OCI-LY3 (cell line): ENCODE measurements at regions not wholly inside any gene's neighbourhood (a gene's known extent, or its start where the extent isn't known, plus 50 kb on each side); places are given as distances from the start of the nearest gene placed in this dataset.

Experiments used
- H2AFZ ChIP-seq: fragments of 200-600, 300-600 bp; shearing (Covaris generic); 2 replicates; pipeline ENCODE4 v1.6.0; 2014; ENCODE audit warnings: antibody characterized with exemption, low read depth, low read length
- H3K27ac ChIP-seq: fragments of 200-600, 300-600 bp; sonication (generic); 2 replicates; pipeline ENCODE4 v1.5.1; 2014; ENCODE audit warnings: mild to moderate bottlenecking, low read length, moderate library complexity, mixed read lengths
- H3K27me3 ChIP-seq: fragments of 200-600, 300-600 bp; sonication (generic); 2 replicates; pipeline ENCODE4 v1.6.1; 2014; ENCODE audit warnings: low read depth, low read length, mixed read lengths
- H3K36me3 ChIP-seq: fragments of 200-600, 300-600 bp; sonication (generic); replicated peaks from 2 replicates; pipeline ENCODE3; 2014; ENCODE audit warnings: low read depth, low read length, mixed read lengths
- H3K4me1 ChIP-seq: fragments of 300-600, 200-600 bp; sonication (generic); 2 replicates; pipeline ENCODE4 v1.6.1; 2014; ENCODE audit warnings: low read length, mixed read lengths
- H3K4me2 ChIP-seq: fragments of 200-600, 300-600 bp; sonication (generic); 2 replicates; pipeline ENCODE4 v1.6.1; 2014; ENCODE audit warnings: low read length, mixed read lengths
- H3K4me3 ChIP-seq: fragments of 300-600, 200-600 bp; sonication (generic); 2 replicates; pipeline ENCODE4 v1.5.1; 2014; ENCODE audit warnings: antibody characterized with exemption, mild to moderate bottlenecking, low read length, moderate library complexity
- H3K79me2 ChIP-seq: fragments of 300-600, 200-600 bp; shearing (Covaris generic); 2 replicates; pipeline ENCODE4 v1.6.1; 2014; ENCODE audit warnings: mild to moderate bottlenecking, low read length, mixed read lengths
- H3K9ac ChIP-seq: fragments of 300-600, 200-600 bp; shearing (Covaris generic); 2 replicates; pipeline ENCODE4 v1.6.0; 2014; ENCODE audit warnings: mild to moderate bottlenecking, low read length, moderate library complexity
- H3K9me3 ChIP-seq: fragments of 200-600, 300-600 bp; shearing (Covaris generic); 2 replicates; pipeline ENCODE4 v1.6.1; 2014; ENCODE audit warnings: low read length, mixed read lengths; ENCODE audit not compliant: insufficient read depth
- H4K20me1 ChIP-seq: fragments of 200-600, 300-600 bp; sonication (generic); 2 replicates; pipeline ENCODE4 v1.6.1; 2016; ENCODE audit warnings: low read length, mixed read lengths; ENCODE audit not compliant: insufficient read depth
- EZH2phosphoT487 ChIP-seq: fragments of 200-600 bp; shearing (Covaris generic); IDR thresholded peaks from 2 replicates; pipeline ENCODE4 v1.6.1; 2018; ENCODE audit warnings: antibody characterized with exemption, mixed run types, low read depth
- TF ChIP-seq, protein P1 (sequence below): fragments of 200-600, 300-600 bp; sonication (generic); IDR thresholded peaks from 2 replicates; pipeline ENCODE4 v1.5.1; 2014; ENCODE audit warnings: antibody characterized with exemption, low read length, low read depth

DNA sequence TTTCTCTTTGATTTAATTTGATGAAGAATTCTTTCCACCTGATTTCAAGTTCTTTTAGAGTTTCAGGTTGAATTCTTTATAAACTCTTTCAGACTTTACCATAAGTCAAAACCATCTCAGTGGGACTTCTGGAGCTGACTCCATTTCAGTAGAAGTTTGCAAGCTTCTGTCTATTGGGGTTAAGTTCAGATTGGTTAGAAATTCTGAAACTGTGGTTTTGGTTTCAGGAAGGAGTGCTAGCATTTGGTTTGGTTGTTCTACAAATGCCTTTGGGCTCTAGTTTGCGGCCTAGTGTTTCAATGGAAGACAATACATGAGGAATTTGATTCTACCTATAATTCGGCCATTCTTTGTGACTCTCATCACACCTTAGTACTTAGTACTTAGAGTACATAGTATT lies 176.8 kb upstream of the RHOBTB1 start:
- H3K27me3 ChIP-seq: no peaks in the 10 kb centered on the region
- peak overlapping the region; percentile 26 for H3K4me2 ChIP-seq
- H3K4me3 ChIP-seq: no peak overlapping the region
- H3K27ac ChIP-seq: peak overlapping the region; percentile 12; the same call in 1 of the 2 replicates
- H3K36me3 ChIP-seq: no peaks in the 10 kb centered on the region
- no peak for TF ChIP-seq EZH2phosphoT487
- TF ChIP-seq, protein P1, sequence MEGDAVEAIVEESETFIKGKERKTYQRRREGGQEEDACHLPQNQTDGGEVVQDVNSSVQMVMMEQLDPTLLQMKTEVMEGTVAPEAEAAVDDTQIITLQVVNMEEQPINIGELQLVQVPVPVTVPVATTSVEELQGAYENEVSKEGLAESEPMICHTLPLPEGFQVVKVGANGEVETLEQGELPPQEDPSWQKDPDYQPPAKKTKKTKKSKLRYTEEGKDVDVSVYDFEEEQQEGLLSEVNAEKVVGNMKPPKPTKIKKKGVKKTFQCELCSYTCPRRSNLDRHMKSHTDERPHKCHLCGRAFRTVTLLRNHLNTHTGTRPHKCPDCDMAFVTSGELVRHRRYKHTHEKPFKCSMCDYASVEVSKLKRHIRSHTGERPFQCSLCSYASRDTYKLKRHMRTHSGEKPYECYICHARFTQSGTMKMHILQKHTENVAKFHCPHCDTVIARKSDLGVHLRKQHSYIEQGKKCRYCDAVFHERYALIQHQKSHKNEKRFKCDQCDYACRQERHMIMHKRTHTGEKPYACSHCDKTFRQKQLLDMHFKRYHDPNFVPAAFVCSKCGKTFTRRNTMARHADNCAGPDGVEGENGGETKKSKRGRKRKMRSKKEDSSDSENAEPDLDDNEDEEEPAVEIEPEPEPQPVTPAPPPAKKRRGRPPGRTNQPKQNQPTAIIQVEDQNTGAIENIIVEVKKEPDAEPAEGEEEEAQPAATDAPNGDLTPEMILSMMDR: no peak
- H3K4me1 ChIP-seq: peaks cover 13% of the 10 kb centered on the region
- H4K20me1 ChIP-seq: no peaks in the 10 kb centered on the region
- H3K9ac ChIP-seq: no peak overlapping the region
- no peak overlapping the region for H2AFZ ChIP-seq
- no peaks in the 10 kb centered on the region for H3K9me3 ChIP-seq
- no peaks in the 10 kb centered on the region for H3K79me2 ChIP-seq

DNA sequence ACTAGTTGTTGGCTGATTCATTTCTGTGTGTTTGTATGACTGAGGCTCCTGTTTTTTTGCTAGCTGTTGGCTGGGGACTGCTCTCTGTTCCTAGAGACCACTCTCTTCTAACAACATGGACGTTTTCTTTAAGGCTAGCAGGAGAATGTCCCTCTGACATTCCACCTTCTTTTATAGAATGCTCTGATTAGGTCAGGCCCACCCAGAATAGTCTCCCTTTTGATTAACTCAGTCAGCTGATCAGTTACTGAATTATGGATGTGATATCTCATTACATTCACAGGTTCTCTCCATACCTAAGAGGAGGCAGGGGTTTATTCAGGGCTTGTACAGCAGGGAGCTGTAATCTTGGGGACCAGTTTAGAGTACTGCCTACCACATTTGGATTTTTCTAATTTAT lies 175.6 kb upstream of the RHOBTB1 start:
- no peak for TF ChIP-seq EZH2phosphoT487
- TF ChIP-seq, protein P1: no peak
- Histone ChIP-seq H3K4me1 (peaks cover 10% of the 10 kb centered on the region), H3K27me3 (no peaks in the 10 kb centered on the region), H3K27ac (no peak overlapping the region), H3K79me2 (no peaks in the 10 kb centered on the region), H2AFZ (no peak overlapping the region), H3K4me2 (no peak overlapping the region), H3K9me3 (no peaks in the 10 kb centered on the region), H3K4me3 (no peak overlapping the region), H4K20me1 (no peaks in the 10 kb centered on the region), H3K36me3 (no peaks in the 10 kb centered on the region), H3K9ac (no peak overlapping the region)

DNA sequence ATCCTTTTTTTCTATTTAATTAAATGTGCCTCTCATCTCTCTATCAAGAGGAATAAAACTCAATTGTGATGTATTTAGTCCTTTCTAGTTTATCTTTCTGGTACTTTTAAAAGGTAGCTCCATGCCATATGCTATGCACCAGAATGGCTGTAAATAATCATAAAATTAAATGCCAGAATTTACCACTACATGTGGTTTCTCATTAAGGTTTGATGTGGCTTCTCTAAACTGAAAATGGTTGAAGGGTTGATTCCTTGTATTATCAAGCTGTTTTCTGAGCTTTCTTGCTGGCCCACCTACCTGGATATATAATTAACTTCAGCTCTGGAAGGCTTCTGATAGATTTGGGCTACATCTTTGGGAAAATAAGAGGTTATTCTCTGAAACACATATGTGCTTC lies 171.9 kb upstream of the RHOBTB1 start:
- no peak overlapping the region for H3K4me3 ChIP-seq
- H3K4me2 ChIP-seq: no peak overlapping the region
- H3K9me3 ChIP-seq: no peaks in the 10 kb centered on the region
- H2AFZ ChIP-seq: no peak overlapping the region
- no peaks in the 10 kb centered on the region for H3K36me3 ChIP-seq
- H3K4me1 ChIP-seq: peaks cover 5% of the 10 kb centered on the region
- TF ChIP-seq, protein P1: no peak
- TF ChIP-seq EZH2phosphoT487: no peak
- H4K20me1 ChIP-seq: no peaks in the 10 kb centered on the region
- H3K27me3 ChIP-seq: no peaks in the 10 kb centered on the region
- H3K79me2 ChIP-seq: no peaks in the 10 kb centered on the region
- H3K9ac ChIP-seq: no peak overlapping the region
- no peak overlapping the region for H3K27ac ChIP-seq

DNA sequence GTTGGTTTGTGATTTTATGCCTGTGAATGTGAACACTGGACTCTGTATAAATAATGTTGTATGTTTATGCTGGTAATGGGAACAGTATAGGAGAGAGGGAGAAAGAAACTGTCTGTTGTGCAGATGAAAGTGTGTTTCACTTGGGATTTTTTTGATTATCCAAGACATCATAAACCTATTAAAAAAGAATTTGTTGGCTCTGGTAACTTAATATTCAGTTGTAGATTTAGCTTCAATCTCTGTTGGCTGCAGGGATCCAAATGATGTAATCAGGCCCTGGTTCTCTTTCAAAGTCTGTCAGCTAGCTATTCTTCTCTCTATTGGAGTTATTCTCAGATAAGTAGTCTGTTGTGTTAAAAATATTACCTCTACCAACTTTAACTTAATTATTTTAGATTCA lies 168.8 kb upstream of the RHOBTB1 start:
- Histone ChIP-seq H3K4me3 (no peak overlapping the region), H3K27me3 (no peaks in the 10 kb centered on the region), H4K20me1 (no peaks in the 10 kb centered on the region), H3K4me1 (no peaks in the 10 kb centered on the region), H3K9me3 (no peaks in the 10 kb centered on the region), H3K27ac (no peak overlapping the region), H3K36me3 (no peaks in the 10 kb centered on the region), H3K79me2 (no peaks in the 10 kb centered on the region), H3K4me2 (no peak overlapping the region), H2AFZ (no peak overlapping the region), H3K9ac (no peak overlapping the region)
- no peak for TF ChIP-seq EZH2phosphoT487
- TF ChIP-seq, protein P1: no peak
